Endometrium (tissue), 2 donors: ENCODE measurements at regions not wholly inside any gene's neighbourhood (a gene's known extent, or its start where the extent isn't known, plus 50 kb on each side); places are given as distances from the start of the nearest gene placed in this dataset.
"Not testable (repeated sequence)": the region's sequence is repeated elsewhere in the genome, so short reads cannot be mapped to it uniquely, and the experiment has no call there.

Source experiments
- FAIRE-seq: peaks from 2 replicates; lab custom pipeline; 2012; peaks lifted over from hg19 to GRCh38; lab: Jason Lieb, UNC
- donor health status: control.
- donor health status: control.

GRCh38 chr1:234958706-234959657 is 169.7 kb downstream of the TOMM20 start:
- FAIRE-seq, result no peak

GRCh38 chr1:234958066-234958705 is 170.5 kb downstream of the TOMM20 start:
- FAIRE-seq, result no peak

GRCh38 chr1:234957330-234958065 is 171.1 kb downstream of the TOMM20 start:
- FAIRE-seq, result no peak

- FAIRE-seq, result no peak
These were observed 171.8 kb downstream of the TOMM20 start for GRCh38 chr1:234956821-234957329.

- FAIRE-seq, result no peak
These were observed 173.4 kb downstream of the TOMM20 start for GRCh38 chr1:234955107-234955731.

- no peak for FAIRE-seq
These were observed 174.0 kb downstream of the TOMM20 start for GRCh38 chr1:234954613-234955012.

- no peak for FAIRE-seq
These were observed 174.8 kb downstream of the TOMM20 start for GRCh38 chr1:234953655-234954405.

- no peak for FAIRE-seq
These were observed 178.0 kb downstream of the TOMM20 start for GRCh38 chr1:234950598-234950997.

GRCh38 chr1:234949528-234949927 is 179.1 kb downstream of the TOMM20 start:
- FAIRE-seq, result not testable (repeated sequence)

- no peak for FAIRE-seq
These were observed 183.9 kb downstream of the TOMM20 start for GRCh38 chr1:234944439-234945344.

- no peak for FAIRE-seq
These were observed 184.7 kb downstream of the TOMM20 start for GRCh38 chr1:234943836-234944402.

GRCh38 chr1:234942879-234943506 is 185.6 kb downstream of the TOMM20 start:
- no peak for FAIRE-seq

- no peak for FAIRE-seq
These were observed 186.7 kb downstream of the TOMM20 start for GRCh38 chr1:234942012-234942332.

- no peak for FAIRE-seq
These were observed 187.2 kb downstream of the TOMM20 start for GRCh38 chr1:234941321-234942011.

GRCh38 chr1:234940841-234941240 is 187.8 kb downstream of the TOMM20 start:
- FAIRE-seq, result no peak

GRCh38 chr1:234938924-234939323 is 189.7 kb downstream of the TOMM20 start:
- FAIRE-seq, result no peak

GRCh38 chr1:234938135-234938534 is 190.5 kb downstream of the TOMM20 start:
- FAIRE-seq, result no peak

GRCh38 chr1:234936612-234937389 is 191.8 kb downstream of the TOMM20 start:
- FAIRE-seq, result no peak
